Type B pancreatic cell (in vitro differentiated cells): ENCODE measurements at regions not wholly inside any gene's neighbourhood (a gene's known extent, or its start where the extent isn't known, plus 50 kb on each side); places are given as distances from the start of the nearest gene placed in this dataset.

Source experiments
- DNase-seq: peaks from one replicate; pipeline ENCODE4 v3.0.0; 2021; ENCODE audit warnings: mixed read lengths; ENCODE audit not compliant: unreplicated experiment; ENCODE audit errors: extremely low spot score
- H3K27ac Mint-ChIP-seq: 2 replicates; pipeline ENCODE4 v1.8.0; 2021; ENCODE audit warnings: mild to moderate bottlenecking, mixed read lengths
- H3K27me3 Mint-ChIP-seq: 2 replicates; pipeline ENCODE4 v1.8.0; 2021; ENCODE audit warnings: mixed read lengths
- H3K36me3 Mint-ChIP-seq: 2 replicates; pipeline ENCODE4 v1.8.0; 2021; ENCODE audit warnings: mixed read lengths
- H3K4me1 Mint-ChIP-seq: one replicate; pipeline ENCODE4 v1.8.0; 2021; ENCODE audit warnings: mixed read lengths; ENCODE audit not compliant: unreplicated experiment
- H3K4me3 Mint-ChIP-seq: 2 replicates; pipeline ENCODE4 v1.8.0; 2021; ENCODE audit warnings: mild to moderate bottlenecking, mixed read lengths
- H3K9me3 Mint-ChIP-seq: 2 replicates; pipeline ENCODE4 v1.8.0; 2021; ENCODE audit warnings: mixed read lengths
- TF ChIP-seq, protein P1 (sequence below): fragments of 200-600 bp; sonication (generic); conservative IDR thresholded peaks from 2 replicates; pipeline ENCODE4 v1.5.0; 2021; ENCODE audit warnings: antibody characterized with exemption, mild to moderate bottlenecking

DNA sequence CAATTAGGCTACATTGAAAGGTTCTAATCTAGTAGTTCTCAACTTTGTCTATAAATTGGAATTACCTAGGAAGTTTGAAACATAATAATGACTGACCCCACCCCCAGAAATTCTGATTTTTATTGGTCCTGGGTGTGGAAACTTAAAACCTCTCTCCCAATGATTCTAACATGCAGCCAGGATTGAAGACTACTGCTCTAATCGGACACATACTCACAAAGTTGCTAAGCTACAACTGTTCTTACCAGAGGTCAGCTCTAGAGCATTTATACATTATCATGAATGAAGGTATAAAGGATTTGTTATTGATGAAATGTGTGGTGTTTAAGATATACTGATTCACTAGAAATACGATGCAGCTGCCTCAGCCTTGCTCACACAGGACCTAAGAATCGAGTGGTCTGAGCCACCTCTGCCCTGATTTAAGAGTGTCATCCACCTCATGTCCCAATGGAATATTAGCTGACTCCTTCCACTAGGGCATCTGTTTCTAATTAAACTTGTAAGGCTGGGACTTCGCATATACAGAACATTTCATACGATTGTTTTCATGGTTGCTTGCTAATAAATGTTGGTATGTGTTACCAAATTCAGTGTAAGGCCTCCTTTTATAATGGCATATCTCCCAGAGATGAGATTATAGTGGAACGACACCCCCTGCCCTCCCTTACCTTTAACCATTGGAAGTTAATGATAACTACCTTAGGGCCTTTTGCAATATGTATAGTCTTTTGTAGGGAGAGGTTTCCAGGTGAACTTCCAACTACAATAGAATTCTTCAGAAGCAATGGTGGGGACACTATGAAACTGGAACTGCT is 410.8 kb upstream of the PDE3A start:
- H3K27me3 Mint-ChIP-seq: peaks cover 9% of the 10 kb centered on the region

DNA sequence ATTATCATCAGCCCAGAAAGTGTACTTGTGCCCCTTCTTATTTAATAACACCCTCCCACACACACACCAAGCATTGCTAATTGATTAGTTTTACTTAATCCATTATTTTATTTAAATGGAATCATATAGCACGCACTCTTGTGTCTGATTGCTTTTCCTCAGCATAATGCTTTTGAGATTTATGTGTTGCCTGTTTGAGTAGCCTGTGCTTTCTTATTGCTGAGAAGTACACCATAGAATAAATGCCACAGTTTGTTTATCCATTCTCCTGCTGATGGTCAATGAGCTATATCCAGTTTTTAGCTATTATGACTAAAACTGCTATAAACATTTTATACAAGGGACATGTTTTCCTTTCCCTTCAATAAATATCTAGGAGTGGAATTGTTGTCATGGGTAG is 409.9 kb upstream of the PDE3A start:
- Mint-ChIP-seq H3K27me3 (peaks cover 6% of the 10 kb centered on the region), H3K36me3 (no peaks in the 10 kb centered on the region), H3K27ac (no peak overlapping the region), H3K4me3 (no peak overlapping the region), H3K4me1 (no peaks in the 10 kb centered on the region), H3K9me3 (no peaks in the 10 kb centered on the region)
- TF ChIP-seq, protein P1, sequence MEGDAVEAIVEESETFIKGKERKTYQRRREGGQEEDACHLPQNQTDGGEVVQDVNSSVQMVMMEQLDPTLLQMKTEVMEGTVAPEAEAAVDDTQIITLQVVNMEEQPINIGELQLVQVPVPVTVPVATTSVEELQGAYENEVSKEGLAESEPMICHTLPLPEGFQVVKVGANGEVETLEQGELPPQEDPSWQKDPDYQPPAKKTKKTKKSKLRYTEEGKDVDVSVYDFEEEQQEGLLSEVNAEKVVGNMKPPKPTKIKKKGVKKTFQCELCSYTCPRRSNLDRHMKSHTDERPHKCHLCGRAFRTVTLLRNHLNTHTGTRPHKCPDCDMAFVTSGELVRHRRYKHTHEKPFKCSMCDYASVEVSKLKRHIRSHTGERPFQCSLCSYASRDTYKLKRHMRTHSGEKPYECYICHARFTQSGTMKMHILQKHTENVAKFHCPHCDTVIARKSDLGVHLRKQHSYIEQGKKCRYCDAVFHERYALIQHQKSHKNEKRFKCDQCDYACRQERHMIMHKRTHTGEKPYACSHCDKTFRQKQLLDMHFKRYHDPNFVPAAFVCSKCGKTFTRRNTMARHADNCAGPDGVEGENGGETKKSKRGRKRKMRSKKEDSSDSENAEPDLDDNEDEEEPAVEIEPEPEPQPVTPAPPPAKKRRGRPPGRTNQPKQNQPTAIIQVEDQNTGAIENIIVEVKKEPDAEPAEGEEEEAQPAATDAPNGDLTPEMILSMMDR: no peak
- DNase-seq: no peak

More for the DNA sequence above, 410.8 kb upstream of the PDE3A start:
- Mint-ChIP-seq H3K36me3 (peaks cover 3% of the 10 kb centered on the region), H3K9me3 (no peaks in the 10 kb centered on the region), H3K4me3 (no peak overlapping the region), H3K4me1 (no peaks in the 10 kb centered on the region), H3K27ac (no peak overlapping the region)
- DNase-seq: no peak
- TF ChIP-seq, protein P1: no peak

DNA sequence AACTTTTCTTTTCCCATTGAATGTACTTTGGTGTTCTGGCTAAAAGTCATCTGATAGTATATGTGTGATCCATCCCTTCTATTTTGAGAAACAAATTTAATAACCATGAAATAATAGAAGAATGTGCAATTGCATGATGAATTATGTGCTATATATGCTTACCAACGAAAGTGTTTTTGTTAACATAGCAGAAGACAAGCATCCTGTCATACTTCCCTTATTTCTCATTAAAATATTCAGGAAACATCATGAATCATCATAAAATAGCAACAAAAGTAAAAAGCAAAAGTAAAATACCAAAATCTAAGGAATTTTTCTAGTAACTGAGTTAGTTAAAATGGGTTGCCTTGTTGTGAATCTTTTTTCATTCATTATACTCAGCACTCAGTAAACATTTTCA is 409.0 kb upstream of the PDE3A start:
- H3K27me3 Mint-ChIP-seq: peaks cover 3% of the 10 kb centered on the region
- H3K27ac Mint-ChIP-seq: no peak overlapping the region
- no peak for DNase-seq
- H3K4me3 Mint-ChIP-seq: no peak overlapping the region
- no peaks in the 10 kb centered on the region for H3K36me3 Mint-ChIP-seq
- no peaks in the 10 kb centered on the region for H3K9me3 Mint-ChIP-seq
- no peaks in the 10 kb centered on the region for H3K4me1 Mint-ChIP-seq
- TF ChIP-seq, protein P1: no peak

DNA sequence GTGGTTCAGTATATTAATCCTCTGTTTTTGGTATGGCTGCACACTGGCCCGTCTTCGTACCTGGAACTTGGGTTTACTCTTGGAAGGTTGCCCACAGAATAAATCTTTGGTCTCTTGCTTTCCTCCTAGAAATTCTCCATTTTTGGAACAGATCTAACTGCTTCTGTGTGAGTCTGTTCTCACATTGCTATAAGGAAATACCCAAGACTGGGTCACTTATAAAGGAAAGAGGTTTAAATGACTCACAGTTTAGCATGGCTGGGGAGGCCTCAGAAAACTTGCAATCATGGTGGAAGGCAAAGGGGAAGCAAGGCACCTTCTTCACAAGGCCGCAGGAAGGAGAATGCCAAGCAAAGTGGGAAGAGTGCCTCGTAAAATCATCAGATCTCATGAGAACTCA is 407.8 kb upstream of the PDE3A start:
- no peaks in the 10 kb centered on the region for H3K36me3 Mint-ChIP-seq
- no peaks in the 10 kb centered on the region for H3K4me1 Mint-ChIP-seq
- no peak overlapping the region for H3K4me3 Mint-ChIP-seq
- H3K27ac Mint-ChIP-seq: no peak overlapping the region
- TF ChIP-seq, protein P1: no peak
- peaks cover 3% of the 10 kb centered on the region for H3K27me3 Mint-ChIP-seq
- H3K9me3 Mint-ChIP-seq: no peaks in the 10 kb centered on the region
- DNase-seq: no peak

DNA sequence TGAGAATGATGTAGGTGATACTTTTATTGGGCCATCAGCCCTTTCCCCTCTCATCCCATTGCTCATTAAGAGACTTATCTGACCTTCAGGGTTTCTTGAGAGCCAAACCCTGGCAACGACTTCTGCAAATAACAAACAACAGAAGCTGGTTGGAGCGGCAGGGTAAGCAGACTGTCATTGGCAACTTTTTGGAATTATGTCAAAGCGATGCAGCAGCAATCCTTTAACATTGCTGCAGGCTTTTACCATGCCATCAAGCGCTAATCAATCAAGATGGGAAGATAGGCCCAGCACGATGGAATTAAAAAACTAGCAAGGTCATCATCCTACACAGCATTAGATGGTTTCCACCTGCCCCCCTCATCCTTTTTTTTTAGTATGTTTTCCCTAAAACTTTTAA is 406.1 kb upstream of the PDE3A start:
- Mint-ChIP-seq H3K36me3 (no peaks in the 10 kb centered on the region), H3K9me3 (no peaks in the 10 kb centered on the region), H3K27ac (no peak overlapping the region), H3K4me3 (no peak overlapping the region), H3K27me3 (peaks cover 3% of the 10 kb centered on the region), H3K4me1 (peaks cover 4% of the 10 kb centered on the region)
- DNase-seq: no peak
- TF ChIP-seq, protein P1: no peak
